ENCODE measurements at regions not wholly inside any gene's neighbourhood (a gene's known extent, or its start where the extent isn't known, plus 50 kb on each side); places are given as distances from the start of the nearest gene placed in this dataset.
"Not testable (repeated sequence)": the region's sequence is repeated elsewhere in the genome, so short reads cannot be mapped to it uniquely, and the experiment has no call there.

- not testable (repeated sequence) for TF ChIP-seq POLR2A (IDR thresholded peaks at IDR 0.05; ENCODE audit: low read length); GATA1 (IDR thresholded peaks at IDR 0.05; ENCODE audit: low read depth, low read length)
These were observed 627.6 kb upstream of the PCDH7 start for GRCh38 chr4:30092420-30093128.
